Vagina (tissue), 2 donors: ENCODE measurements at regions not wholly inside any gene's neighbourhood (a gene's known extent, or its start where the extent isn't known, plus 50 kb on each side); places are given as distances from the start of the nearest gene placed in this dataset.

ENCODE experiments used
- DNase-seq, 2 donors: peaks; one replicate each; pipeline ENCODE4 v3.0.0-alpha.2; 2017; ENCODE audit errors: extremely low spot score in 2 of 2
- H3K27ac ChIP-seq: fragments of 200-600 bp; sonication (generic); one replicate; pipeline ENCODE4 v1.5.1; 2019
- H3K27me3 ChIP-seq: fragments of 200-600 bp; sonication (generic); one replicate; pipeline ENCODE4 v1.5.1; 2019
- H3K36me3 ChIP-seq, 2 donors: fragments of 200-600 bp; sonication (generic); one replicate each; pipeline ENCODE4 v1.5.1; 2017 to 2019
- H3K4me1 ChIP-seq: fragments of 200-600 bp; sonication (generic); one replicate; pipeline ENCODE4 v1.5.1; 2019
- H3K4me3 ChIP-seq, 2 donors: fragments of 200-600 bp; sonication (generic); 1 replicate in 1 of 2; 2 replicates in 1 of 2; pipeline ENCODE4 v1.5.1; 2016 to 2019
- H3K9me3 ChIP-seq: fragments of 200-600 bp; sonication (generic); one replicate; pipeline ENCODE4 v1.5.1; 2019
- CTCF ChIP-seq, 3 experiments: fragments of 450-650 bp in 2 of 3; fragments of 200-600 bp in 1 of 3; sonication (generic) in 1 of 3; IDR thresholded peaks; one replicate each; pipeline ENCODE4 v1.5.1; 2017 to 2019; ENCODE audit warnings: antibody characterized with exemption in 3 of 3, mild to moderate bottlenecking in 2 of 3, moderate library complexity in 2 of 3
- POLR2A ChIP-seq, 2 donors: fragments of 450-650 bp; IDR thresholded peaks; one replicate each; pipeline ENCODE4 v1.6.1; 2017; ENCODE audit warnings: antibody characterized with exemption in 2 of 2, mild to moderate bottlenecking in 2 of 2, moderate library complexity in 2 of 2
- POLR2AphosphoS5 ChIP-seq, 2 donors: sonication (generic); formaldehyde crosslinking; IDR thresholded peaks; one replicate each; pipeline ENCODE4 v1.9.0; 2017; ENCODE audit warnings: antibody characterized with exemption in 2 of 2, mild to moderate bottlenecking in 2 of 2, low read depth in 1 of 2; ENCODE audit not compliant: insufficient read depth in 1 of 2
- intact Hi-C: fragments of 100-400 bp; cut with DNase I; formaldehyde crosslinking; loops from one replicate; pipeline ENCODE4 v1.15.1; 2023

DNA sequence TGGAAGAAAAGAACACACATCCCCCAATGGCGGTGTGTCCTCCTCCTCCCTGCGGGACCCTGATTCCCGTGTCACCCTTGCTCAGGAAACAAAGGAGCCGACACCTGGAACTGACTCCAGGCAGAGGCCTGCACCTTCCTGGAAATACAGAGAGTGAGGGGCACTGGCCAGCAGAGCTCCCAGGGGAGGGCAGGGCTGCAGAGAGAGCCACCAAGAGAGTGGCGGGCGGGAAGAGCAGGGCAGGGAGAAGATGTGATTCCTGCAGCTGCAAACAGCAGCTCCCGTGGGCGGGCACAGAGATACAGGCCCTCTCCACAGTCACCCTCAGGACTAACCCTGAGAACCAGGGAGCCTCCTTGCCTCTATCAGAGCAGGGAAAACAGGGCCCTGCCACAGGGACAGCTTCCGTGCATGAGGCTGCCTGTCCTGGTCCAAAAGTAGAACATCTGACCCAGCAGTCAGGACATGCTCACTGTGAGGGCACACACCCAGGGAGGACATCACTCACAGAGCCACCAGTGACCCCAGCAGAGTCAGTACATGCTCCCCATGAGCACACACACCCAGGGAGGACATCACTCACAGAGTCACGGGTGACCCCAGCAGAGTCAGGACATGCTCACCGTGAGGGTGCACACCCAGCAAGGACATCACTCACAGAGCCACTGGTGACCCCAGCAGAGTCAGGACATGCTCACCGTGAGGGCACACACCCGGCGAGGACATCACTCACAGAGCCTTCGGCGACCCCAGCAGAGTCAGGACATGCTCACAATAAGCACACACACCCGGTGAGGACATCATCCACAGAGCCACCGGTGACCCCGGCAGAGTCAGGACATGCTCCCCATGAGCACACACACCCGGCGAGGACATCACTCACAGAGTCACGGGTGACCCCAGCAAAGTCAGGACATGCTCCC, 193.1 kb downstream of the DLL1 start:
- no peak overlapping the region for H3K4me3 ChIP-seq
- H3K36me3 ChIP-seq = no peaks in the 10 kb centered on the region
- TF ChIP-seq POLR2A (IDR thresholded peaks at IDR 0.05) (no peak), CTCF (IDR thresholded peaks at IDR 0.05) (no peak), POLR2AphosphoS5 (IDR thresholded peaks at IDR 0.05; ENCODE audit: insufficient read depth in 1 of 2, low read depth in 1 of 2) (no peak)
- intact Hi-C loops = no loop called here
- DNase-seq = peak; percentile 65 to 81
- H3K27ac ChIP-seq = no peak overlapping the region
- no peaks in the 10 kb centered on the region for H3K4me1 ChIP-seq
- H3K27me3 ChIP-seq = no peaks in the 10 kb centered on the region
- no peaks in the 10 kb centered on the region for H3K9me3 ChIP-seq

DNA sequence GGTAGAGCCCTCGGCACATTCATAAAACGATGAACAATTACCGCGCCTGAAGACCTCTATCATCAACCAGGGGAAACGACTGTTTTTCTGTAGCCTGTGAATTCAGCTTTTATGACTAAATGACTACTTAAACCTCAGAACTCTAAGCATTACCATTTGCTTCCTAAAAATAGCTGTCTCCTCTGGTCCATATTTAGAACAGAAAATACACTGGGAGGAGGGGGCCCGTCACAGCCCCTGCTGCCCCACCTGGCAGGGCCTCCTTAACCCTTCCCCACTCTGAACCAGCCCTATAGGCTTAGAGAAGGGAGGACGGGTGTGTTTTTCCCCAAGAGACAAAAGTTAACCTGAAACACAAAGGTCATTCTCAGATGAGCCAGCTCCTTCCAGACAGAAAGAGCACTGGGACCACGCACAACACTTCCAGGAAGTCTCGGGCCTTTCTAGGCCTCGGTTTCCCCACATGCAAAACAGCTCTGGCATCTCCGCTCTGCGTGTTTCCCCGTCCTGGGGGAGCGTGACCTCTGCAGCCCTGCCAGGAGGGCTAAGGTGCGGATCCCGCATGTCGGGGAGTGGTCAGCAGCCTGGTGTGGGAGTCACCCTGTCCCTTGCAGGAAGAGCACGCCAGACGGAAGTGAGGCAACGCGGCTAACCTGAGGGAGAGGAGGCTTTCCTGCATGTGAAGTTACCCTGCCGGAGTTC, 193.9 kb downstream of the DLL1 start:
- no peak overlapping the region for H3K27ac ChIP-seq
- TF ChIP-seq CTCF (IDR thresholded peaks at IDR 0.05) = no peak
- TF ChIP-seq POLR2A (IDR thresholded peaks at IDR 0.05) = no peak
- TF ChIP-seq POLR2AphosphoS5 (IDR thresholded peaks at IDR 0.05; ENCODE audit: insufficient read depth in 1 of 2, low read depth in 1 of 2) = no peak
- peak; percentile 49 to 91 for DNase-seq

DNA sequence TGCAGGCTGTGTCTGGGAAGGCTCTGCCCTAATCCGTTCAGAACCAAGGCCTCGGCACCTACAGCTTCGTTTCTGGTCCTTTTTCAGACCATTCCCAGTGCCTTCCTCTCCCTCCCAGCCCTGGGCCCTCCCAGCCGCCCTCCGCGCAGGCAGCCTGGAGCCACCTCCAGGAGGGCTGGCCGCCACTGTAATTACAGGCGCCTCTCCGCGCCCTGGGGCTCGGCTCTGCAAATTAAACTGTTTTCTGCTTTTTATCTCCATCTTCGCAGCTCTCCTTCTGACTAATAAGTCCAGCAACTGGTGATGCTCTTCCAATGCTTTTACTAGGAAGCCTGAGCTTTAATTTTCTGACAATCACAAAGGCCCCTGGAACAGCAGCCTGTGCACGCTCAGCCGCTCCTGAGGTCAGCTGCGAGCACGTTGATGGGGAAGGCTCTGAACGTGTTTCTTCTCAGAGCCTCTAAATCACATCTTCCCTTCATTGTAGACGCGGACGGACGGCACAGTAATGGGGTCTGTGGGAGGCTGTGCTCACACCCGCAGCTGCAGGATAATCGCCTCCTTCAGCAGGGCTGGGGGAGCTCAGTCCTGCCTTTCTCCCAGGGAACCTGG, 194.6 kb downstream of the DLL1 start:
- Histone ChIP-seq H3K27me3 (no peaks in the 10 kb centered on the region), H3K9me3 (no peaks in the 10 kb centered on the region), H3K4me3 (no peak overlapping the region), H3K27ac (no peak overlapping the region), H3K36me3 (no peaks in the 10 kb centered on the region), H3K4me1 (no peaks in the 10 kb centered on the region)
- peak; percentile 67 to 93 for DNase-seq
- TF ChIP-seq POLR2AphosphoS5 (IDR thresholded peaks at IDR 0.05; ENCODE audit: insufficient read depth in 1 of 2, low read depth in 1 of 2) (no peak), POLR2A (IDR thresholded peaks at IDR 0.05) (no peak), CTCF (IDR thresholded peaks at IDR 0.05) (no peak)
- intact Hi-C loops = no loop called here

More for the DNA sequence above, 193.9 kb downstream of the DLL1 start:
- Histone ChIP-seq H3K4me3 (no peak overlapping the region), H3K36me3 (no peaks in the 10 kb centered on the region), H3K27me3 (no peaks in the 10 kb centered on the region), H3K4me1 (no peaks in the 10 kb centered on the region), H3K9me3 (no peaks in the 10 kb centered on the region)
- intact Hi-C loops = no loop called here

GRCh38 chr6:170095273-170095981, 195.5 kb downstream of the DLL1 start:
- Histone ChIP-seq H3K27ac (no peak overlapping the region), H3K4me1 (no peaks in the 10 kb centered on the region), H3K36me3 (no peaks in the 10 kb centered on the region), H3K9me3 (no peaks in the 10 kb centered on the region), H3K4me3 (no peak overlapping the region), H3K27me3 (no peaks in the 10 kb centered on the region)
- DNase-seq = peak; percentile 52 to 95
- no peak for TF ChIP-seq POLR2A (IDR thresholded peaks at IDR 0.05)
- intact Hi-C loops = no loop called here

DNA sequence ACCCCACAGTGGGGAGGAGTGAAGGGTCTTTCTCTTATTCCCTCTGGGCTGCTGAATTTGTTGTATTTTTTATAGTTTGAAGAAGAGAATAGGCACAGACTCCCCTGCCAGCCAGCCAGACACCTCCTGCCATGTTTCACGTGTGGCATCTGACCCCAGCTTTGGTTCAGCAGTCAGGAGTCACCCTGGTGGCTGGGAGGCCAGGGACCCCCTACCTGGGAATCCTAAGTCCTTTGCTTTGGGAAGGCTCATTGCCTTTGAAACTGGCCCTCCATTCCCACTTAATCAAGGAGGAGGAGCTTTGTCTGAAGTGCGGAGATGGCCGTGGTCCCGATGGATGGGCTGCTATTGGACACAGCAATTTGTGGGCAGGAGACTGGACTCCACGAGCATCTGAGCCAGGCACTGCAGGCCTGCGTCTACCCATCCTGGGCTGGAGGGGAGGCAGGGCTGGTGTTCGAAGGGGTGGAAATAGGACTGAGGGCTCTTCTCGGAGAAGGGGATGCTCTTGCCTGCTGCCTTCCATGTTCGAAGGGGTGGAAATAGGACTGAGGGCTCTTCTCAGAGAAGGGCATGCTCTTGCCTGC, 196.1 kb downstream of the DLL1 start:
- Histone ChIP-seq H3K4me1 (no peaks in the 10 kb centered on the region), H3K9me3 (no peaks in the 10 kb centered on the region), H3K27ac (no peak overlapping the region), H3K36me3 (no peaks in the 10 kb centered on the region), H3K27me3 (no peaks in the 10 kb centered on the region), H3K4me3 (no peak overlapping the region)
- TF ChIP-seq POLR2A (IDR thresholded peaks at IDR 0.05) (no peak), CTCF (IDR thresholded peaks at IDR 0.05) (no peak), POLR2AphosphoS5 (IDR thresholded peaks at IDR 0.05; ENCODE audit: insufficient read depth in 1 of 2, low read depth in 1 of 2) (no peak)
- intact Hi-C loops = no loop called here
- peak in 1 of 2 donors; percentile 69 for DNase-seq
